Ovary (tissue), 3 donors: ENCODE measurements at regions not wholly inside any gene's neighbourhood (a gene's known extent, or its start where the extent isn't known, plus 50 kb on each side); places are given as distances from the start of the nearest gene placed in this dataset.

Experiments
- CTCF ChIP-seq, 3 donors: fragments of 450-650 bp in 2 of 3; fragments of 200-600 bp in 1 of 3; IDR thresholded peaks; one replicate each; pipeline versions ENCODE4 v1.5.1 to v1.8.0; 2016 to 2022; ENCODE audit warnings: antibody characterized with exemption in 3 of 3, mild to moderate bottlenecking in 1 of 3
- POLR2A ChIP-seq: fragments of 450-650 bp; IDR thresholded peaks from one replicate; pipeline ENCODE4 v1.6.1; 2017; ENCODE audit warnings: antibody characterized with exemption, mild to moderate bottlenecking, moderate library complexity
- donor health status: DM: no; HTN: no; CAD: no.

- TF ChIP-seq POLR2A (no peak), CTCF (IDR thresholded peaks at IDR 0.05) (no peak)
Observed at GRCh38 chr3:170712336-170712735, 126.5 kb upstream of the SLC7A14 start.
